ENCODE measurements at regions not wholly inside any gene's neighbourhood (a gene's known extent, or its start where the extent isn't known, plus 50 kb on each side); places are given as distances from the start of the nearest gene placed in this dataset.

- no peaks in the 10 kb centered on the region for H4K20me1 ChIP-seq (ENCODE audit: insufficient read depth, poor library complexity, severe bottlenecking)
- no peaks in the 10 kb centered on the region for H3K27me3 ChIP-seq
- no peaks in the 10 kb centered on the region for H3K79me2 ChIP-seq
- H3K4me3 ChIP-seq: no peak overlapping the region
- no peak overlapping the region for H3K4me2 ChIP-seq
- no peak for TF ChIP-seq CTCF (IDR thresholded peaks at IDR 0.05; ENCODE audit: poor library complexity)
- TF ChIP-seq EZH2phosphoT487 (IDR thresholded peaks at IDR 0.05; ENCODE audit: low read depth, severe bottlenecking, unreplicated experiment): no peak
- no peak for TF ChIP-seq EZH2 (IDR thresholded peaks at IDR 0.05; ENCODE audit: borderline replicate concordance)
- H2AFZ ChIP-seq: no peak overlapping the region
- WGBS (ENCODE audit: low lambda C conversion rate, missing lambda C conversion rate): 68% methylated on average over 3 of the region's 3 CpGs
- no peaks in the 10 kb centered on the region for H3K4me1 ChIP-seq (ENCODE audit: insufficient read depth)
- H3K9me3 ChIP-seq (ENCODE audit: low read depth): no peaks in the 10 kb centered on the region
- H3K27ac ChIP-seq: peak overlapping the region; percentile 45
- no peaks in the 10 kb centered on the region for H3K9me2 ChIP-seq (replicated peaks; ENCODE audit: insufficient read depth)
- peak; percentile 14 for DNase-seq (ENCODE audit: low spot score)
- no peaks in the 10 kb centered on the region for H3K36me3 ChIP-seq (replicated peaks; ENCODE audit: insufficient read depth, low read depth)
These were observed 890.1 kb downstream of the GALC start for GRCh38 chr14:87102811-87103378.

- Histone ChIP-seq H3K9me3 (ENCODE audit: low read depth) (no peaks in the 10 kb centered on the region), H3K79me2 (no peaks in the 10 kb centered on the region), H3K27ac (no peak overlapping the region), H3K9me2 (replicated peaks; ENCODE audit: insufficient read depth) (no peaks in the 10 kb centered on the region), H3K36me3 (replicated peaks; ENCODE audit: insufficient read depth, low read depth) (no peaks in the 10 kb centered on the region), H3K27me3 (no peaks in the 10 kb centered on the region), H3K4me3 (no peak overlapping the region), H2AFZ (no peak overlapping the region), H3K4me1 (ENCODE audit: insufficient read depth) (no peaks in the 10 kb centered on the region), H4K20me1 (ENCODE audit: insufficient read depth, poor library complexity, severe bottlenecking) (no peaks in the 10 kb centered on the region), H3K4me2 (no peak overlapping the region)
- TF ChIP-seq CTCF (IDR thresholded peaks at IDR 0.05; ENCODE audit: poor library complexity): no peak
- no peak for TF ChIP-seq EZH2 (IDR thresholded peaks at IDR 0.05; ENCODE audit: borderline replicate concordance)
- no peak for TF ChIP-seq EZH2phosphoT487 (IDR thresholded peaks at IDR 0.05; ENCODE audit: low read depth, severe bottlenecking, unreplicated experiment)
- DNase-seq (ENCODE audit: low spot score): no peak
- WGBS (ENCODE audit: low lambda C conversion rate, missing lambda C conversion rate): 67% methylated on average over 2 of the region's 2 CpGs
These were observed 896.0 kb downstream of the GALC start for GRCh38 chr14:87097015-87097414.

- Histone ChIP-seq H3K27me3 (no peaks in the 10 kb centered on the region), H3K9me3 (ENCODE audit: low read depth) (no peaks in the 10 kb centered on the region), H2AFZ (no peak overlapping the region), H3K4me1 (ENCODE audit: insufficient read depth) (no peaks in the 10 kb centered on the region), H3K9me2 (replicated peaks; ENCODE audit: insufficient read depth) (no peaks in the 10 kb centered on the region), H3K79me2 (no peaks in the 10 kb centered on the region), H3K27ac (no peak overlapping the region), H4K20me1 (ENCODE audit: insufficient read depth, poor library complexity, severe bottlenecking) (no peaks in the 10 kb centered on the region), H3K4me2 (no peak overlapping the region), H3K4me3 (no peak overlapping the region), H3K36me3 (replicated peaks; ENCODE audit: insufficient read depth, low read depth) (no peaks in the 10 kb centered on the region)
- 74% methylated on average over 2 of the region's 2 CpGs for WGBS (ENCODE audit: low lambda C conversion rate, missing lambda C conversion rate)
- DNase-seq (ENCODE audit: low spot score): no peak
- no peak for TF ChIP-seq EZH2phosphoT487 (IDR thresholded peaks at IDR 0.05; ENCODE audit: low read depth, severe bottlenecking, unreplicated experiment)
- no peak for TF ChIP-seq EZH2 (IDR thresholded peaks at IDR 0.05; ENCODE audit: borderline replicate concordance)
- no peak for TF ChIP-seq CTCF (IDR thresholded peaks at IDR 0.05; ENCODE audit: poor library complexity)
These were observed 898.1 kb downstream of the GALC start for GRCh38 chr14:87094913-87095312.

Data from hepatocyte (in vitro differentiated cells).